HCT116 (cell line): ENCODE measurements at regions not wholly inside any gene's neighbourhood (a gene's known extent, or its start where the extent isn't known, plus 50 kb on each side); places are given as distances from the start of the nearest gene placed in this dataset.

ENCODE experiments used
- ATAC-seq: fragments of 200-7000 bp; cut with Tn5 transposase; 2 replicates; pipeline ENCODE4 v1.9.1; 2020; ENCODE audit warnings: mild to moderate bottlenecking, moderate library complexity
- BruUV-seq: library from RNA; stranded (reverse); fragments of 400-500 nt; replicated peaks from 2 replicates; lab custom pipeline; 2021; lab: Mats Ljungman, UMichigan
- CTCF ChIA-PET: fragments of 300-600 bp; sonication (Branson Sonifier 250); formaldehyde crosslinking; loops from one replicate; lab custom pipeline; 2021; ENCODE audit warnings: antibody characterized with exemption; lab: Charles Lee
- POLR2A ChIA-PET: fragments of 300-600, 350-600 bp; sonication (Branson Sonifier 250); formaldehyde crosslinking; loops from one replicate; lab custom pipeline; 2021; ENCODE audit warnings: antibody characterized with exemption; lab: Charles Lee
- RAD21 ChIA-PET, 2 experiments: fragments of 300-600 bp; sonication (Branson Sonifier 250); formaldehyde crosslinking; loops; one replicate each; lab custom pipeline; 2023; ENCODE audit warnings: low total read pairs in 2 of 2; ENCODE audit not compliant: uncharacterized antibody in 2 of 2, unreplicated experiment in 2 of 2, low non-redundant PET in 1 of 2; lab: Charles Lee
- DNase-seq: peaks from one replicate; pipeline ENCODE4 v3.0.0-alpha.2; 2010; ENCODE audit warnings: low read depth, low spot score
- H2AFZ ChIP-seq: fragments of 200-600 bp; shearing (Covaris generic), sonication (generic); 2 replicates; pipeline ENCODE4 v1.6.1; 2017; ENCODE audit warnings: low read depth, mixed run types, mixed read lengths, antibody characterized with exemption, low read length; ENCODE audit not compliant: poor library complexity, severe bottlenecking
- H3K27ac ChIP-seq: 2 replicates; pipeline ENCODE4 v1.5.1; 2012; ENCODE audit warnings: low read depth, low read length
- H3K27me3 ChIP-seq: fragments of 200-600 bp; sonication (generic); 2 replicates; pipeline ENCODE4 v1.6.1; 2016; ENCODE audit warnings: mixed run types, low read length, mixed read lengths; ENCODE audit not compliant: insufficient read depth
- H3K36me3 ChIP-seq, 2 experiments: fragments of 200-500 bp in 1 of 2; fragments of 200-600 bp in 1 of 2; sonication (Bioruptor generic) in 1 of 2; sonication (generic) in 1 of 2; 2 replicates each; pipeline versions ENCODE4 v1.5.1 to v1.6.1; 2014 to 2016; ENCODE audit warnings: low read length in 2 of 2, inconsistent platforms in 1 of 2, mixed read lengths in 1 of 2, mixed run types in 1 of 2; ENCODE audit not compliant: insufficient read depth in 2 of 2, control insufficient read depth in 1 of 2
- H3K4me1 ChIP-seq, 2 experiments: fragments of 200-600 bp in 1 of 2; sonication (generic) in 1 of 2; 2 replicates each; pipeline versions ENCODE4 v1.5.1 to v1.6.1; 2012 to 2017; ENCODE audit warnings: low read length in 2 of 2, inconsistent platforms in 1 of 2, mild to moderate bottlenecking in 1 of 2, mixed read lengths in 1 of 2, mixed run types in 1 of 2, moderate library complexity in 1 of 2; ENCODE audit not compliant: insufficient read depth in 2 of 2, control insufficient read depth in 1 of 2
- H3K4me2 ChIP-seq: fragments of 200-600 bp; sonication (generic); 2 replicates; pipeline ENCODE4 v1.6.1; 2017; ENCODE audit warnings: mixed run types, low read length, mixed read lengths
- H3K4me3 ChIP-seq, 2 experiments: fragments of 200-600 bp in 1 of 2; sonication (generic) in 1 of 2; replicated peaks in 1 of 2; 2 replicates each; pipeline ENCODE4 v1.5.1; 2011 to 2016; ENCODE audit warnings: low read length in 2 of 2, control low read depth in 1 of 2, low read depth in 1 of 2, mild to moderate bottlenecking in 1 of 2, mixed read lengths in 1 of 2, mixed run types in 1 of 2
- H3K79me2 ChIP-seq: fragments of 200-600 bp; sonication (generic); 2 replicates; pipeline ENCODE4 v1.6.1; 2017; ENCODE audit warnings: mild to moderate bottlenecking, mixed run types, low read length, moderate library complexity, mixed read lengths; ENCODE audit not compliant: insufficient read depth
- H3K9ac ChIP-seq: fragments of 200-600 bp; sonication (generic); 2 replicates; pipeline ENCODE4 v1.6.1; 2016; ENCODE audit warnings: low read length, mixed read lengths
- H3K9me2 ChIP-seq: fragments of 200-600 bp; sonication (generic), shearing (Covaris generic); 2 replicates; pipeline ENCODE4 v1.6.1; 2017; ENCODE audit warnings: mixed run types, mild to moderate bottlenecking, moderate library complexity; ENCODE audit not compliant: insufficient read depth
- H3K9me3 ChIP-seq, 2 experiments: fragments of 200-500 bp in 1 of 2; fragments of 200-600 bp in 1 of 2; sonication (Bioruptor generic) in 1 of 2; sonication (generic) in 1 of 2; 2 replicates each; pipeline ENCODE4 v1.6.1; 2014 to 2017; ENCODE audit warnings: low read length in 2 of 2, mixed read lengths in 2 of 2, inconsistent platforms in 1 of 2, low read depth in 1 of 2, mild to moderate bottlenecking in 1 of 2, mixed run types in 1 of 2, moderate library complexity in 1 of 2; ENCODE audit not compliant: control insufficient read depth in 1 of 2, insufficient read depth in 1 of 2
- H4K20me1 ChIP-seq: fragments of 200-600 bp; sonication (generic), shearing (Covaris generic); 2 replicates; pipeline ENCODE4 v1.6.1; 2017; ENCODE audit warnings: mixed run types, mild to moderate bottlenecking, moderate library complexity; ENCODE audit not compliant: insufficient read depth
- ATF3 ChIP-seq: IDR thresholded peaks from 2 replicates; pipeline ENCODE4 v1.6.1; 2012
- EZH2 ChIP-seq: fragments of 200-600 bp; sonication (generic); IDR thresholded peaks from 2 replicates; pipeline ENCODE4 v1.6.1; 2017; ENCODE audit warnings: antibody characterized with exemption, mixed run types
- MAX ChIP-seq: IDR thresholded peaks from 2 replicates; pipeline ENCODE4 v1.6.1; 2012
- POLR2A ChIP-seq: IDR thresholded peaks from 2 replicates; pipeline ENCODE4 v1.7.0; 2011; ENCODE audit warnings: borderline replicate concordance; ENCODE audit not compliant: insufficient read depth, insufficient read length; ENCODE audit errors: extremely low read depth
- REST ChIP-seq: IDR thresholded peaks from 2 replicates; pipeline ENCODE4 v1.6.1; 2012; ENCODE audit warnings: low read depth
- SIN3A ChIP-seq: IDR thresholded peaks from 2 replicates; pipeline ENCODE4 v1.6.1; 2012; ENCODE audit warnings: low read depth
- YY1 ChIP-seq: IDR thresholded peaks from 2 replicates; pipeline ENCODE4 v1.6.1; 2011; ENCODE audit warnings: low read length, low read depth, moderate library complexity, mild to moderate bottlenecking; ENCODE audit not compliant: insufficient replicate concordance; ENCODE audit errors: extremely low read depth
- ZBTB33 ChIP-seq: IDR thresholded peaks from 2 replicates; pipeline ENCODE4 v1.6.1; 2011; ENCODE audit warnings: mild to moderate bottlenecking, low read length, moderate library complexity; ENCODE audit not compliant: insufficient replicate concordance; ENCODE audit errors: extremely low read depth
- ZNF274 ChIP-seq: fragments of 200-500 bp; sonication (Bioruptor generic); IDR thresholded peaks from 2 replicates; pipeline ENCODE4 v1.6.1; 2014; ENCODE audit warnings: mild to moderate bottlenecking, low read depth, low read length, inconsistent platforms
- intact Hi-C: fragments of 100-400 bp; cut with micrococcal nuclease; formaldehyde crosslinking; loops from 2 replicates; pipeline ENCODE4 v1.10.0; 2022

- TF ChIP-seq MAX (no peak), REST (no peak)
These were observed 479.6 kb downstream of the IPMK start (continued) for GRCh38 chr10:57788117-57788516.

DNA sequence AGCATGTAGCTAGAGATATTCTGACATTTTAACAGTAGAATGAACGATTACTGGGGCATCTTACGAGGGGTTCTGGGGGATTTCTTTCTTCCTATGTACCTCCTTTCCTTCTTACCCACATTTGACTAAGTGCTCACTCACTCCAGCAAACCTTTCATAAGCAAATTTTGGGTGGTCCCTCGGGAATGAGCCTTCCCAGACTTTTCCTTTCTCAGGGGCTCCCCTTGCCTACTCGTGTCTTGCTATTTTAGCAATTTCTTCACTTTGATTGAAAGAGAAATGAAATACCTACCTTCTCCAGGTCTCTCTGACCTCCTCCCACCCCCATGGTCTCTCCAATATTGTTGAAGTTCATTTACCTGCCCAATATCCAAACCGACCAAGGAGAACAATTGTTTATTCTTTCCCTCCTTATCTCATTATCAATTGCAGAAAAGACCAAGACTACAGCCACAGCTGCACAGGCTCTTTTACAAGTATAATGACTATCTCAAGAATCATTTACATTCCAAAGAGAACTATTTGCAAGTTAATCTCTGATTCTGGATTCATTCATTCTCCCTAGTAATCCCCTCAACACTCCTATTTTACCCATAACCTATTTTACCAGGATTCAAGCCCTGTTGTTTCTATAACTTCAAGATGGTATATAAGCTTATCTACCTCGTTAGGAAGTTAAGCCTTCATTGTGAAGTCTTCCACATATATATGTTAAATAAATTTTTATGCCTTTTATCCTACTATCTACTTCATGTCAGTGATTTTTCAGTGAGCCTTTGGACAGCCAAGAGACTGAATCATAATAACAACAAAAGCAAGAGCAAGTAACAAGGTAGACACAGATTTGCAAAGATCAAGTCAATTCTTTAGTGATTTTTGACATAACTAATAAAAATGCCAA lies 480.6 kb downstream of the IPMK start:
- no peaks in the 10 kb centered on the region for H4K20me1 ChIP-seq
- H3K27ac ChIP-seq: no peak overlapping the region
- no peaks in the 10 kb centered on the region for H3K79me2 ChIP-seq
- H3K9me3 ChIP-seq: no peaks in the 10 kb centered on the region; a peak in 1 of 4 replicates
- CTCF ChIA-PET: no interaction called here
- H3K9me2 ChIP-seq: no peaks in the 10 kb centered on the region
- H3K9ac ChIP-seq: no peak overlapping the region
- ATAC-seq (no peak), DNase-seq (no peak)
- H2AFZ ChIP-seq: no peak overlapping the region
- BruUV-seq: no TSS peak
- intact Hi-C loops: no loop called here
- RAD21 ChIA-PET: no interaction called here
- no peaks in the 10 kb centered on the region for H3K27me3 ChIP-seq
- H3K4me2 ChIP-seq: no peak overlapping the region
- no peaks in the 10 kb centered on the region for H3K36me3 ChIP-seq
- no peaks in the 10 kb centered on the region for H3K4me1 ChIP-seq
- TF ChIP-seq POLR2A: no peak
- no peak for TF ChIP-seq MAX
- no peak for TF ChIP-seq ATF3
- TF ChIP-seq ZBTB33: no peak
- TF ChIP-seq SIN3A: no peak
- no peak for TF ChIP-seq ZNF274
- TF ChIP-seq EZH2: no peak
- no peak for TF ChIP-seq YY1
- POLR2A ChIA-PET: no interaction called here
- no peak overlapping the region for H3K4me3 ChIP-seq
